Muscle of back (tissue), 3 donors: ENCODE measurements at regions not wholly inside any gene's neighbourhood (a gene's known extent, or its start where the extent isn't known, plus 50 kb on each side); places are given as distances from the start of the nearest gene placed in this dataset.
"Not testable (repeated sequence)": the region's sequence is repeated elsewhere in the genome, so short reads cannot be mapped to it uniquely, and the experiment has no call there.

Experiments used
- DNase-seq, 3 donors: peaks; one replicate each; pipeline versions ENCODE4 v3.0.0 to v3.0.0-alpha.2; 2013

DNA sequence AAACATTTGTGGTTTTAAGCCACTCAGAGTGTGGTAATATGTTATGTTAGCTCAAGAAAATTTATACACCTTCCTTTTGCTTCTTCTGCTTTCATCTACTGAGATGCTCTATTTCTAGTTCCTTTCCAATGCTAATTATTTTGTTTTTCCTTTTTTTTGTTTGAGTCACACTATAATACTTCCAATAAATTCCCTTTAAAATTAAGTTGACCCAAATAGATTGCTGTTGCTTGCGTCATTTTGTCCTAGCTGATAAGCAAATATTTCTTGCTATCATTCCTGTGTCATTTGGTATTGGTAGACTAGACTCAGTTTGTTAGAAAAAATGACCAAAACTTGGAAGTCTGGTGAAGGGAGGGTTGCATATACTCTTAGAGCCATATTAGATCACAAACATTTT, 437.0 kb upstream of the CNTN6 start:
- no peak for DNase-seq

DNA sequence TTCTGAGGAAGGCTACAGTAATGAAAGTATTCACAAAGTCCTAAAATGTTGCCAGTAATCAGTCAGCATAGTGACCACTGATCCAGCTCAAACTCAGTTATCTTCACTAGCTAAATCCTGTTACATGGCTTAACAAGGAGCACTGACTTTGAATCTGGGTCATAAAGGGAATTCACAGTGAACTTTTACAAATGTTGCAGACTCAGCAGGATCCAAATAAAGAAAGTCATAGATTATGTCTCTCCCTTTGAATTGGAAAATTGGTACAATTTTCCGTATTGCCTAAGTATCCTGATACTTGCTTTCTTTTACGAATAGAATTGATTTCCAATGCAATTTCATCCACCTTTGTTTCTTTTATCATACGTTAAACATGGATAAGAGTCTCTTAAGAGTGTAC, 431.5 kb upstream of the CNTN6 start:
- no peak for DNase-seq

DNA sequence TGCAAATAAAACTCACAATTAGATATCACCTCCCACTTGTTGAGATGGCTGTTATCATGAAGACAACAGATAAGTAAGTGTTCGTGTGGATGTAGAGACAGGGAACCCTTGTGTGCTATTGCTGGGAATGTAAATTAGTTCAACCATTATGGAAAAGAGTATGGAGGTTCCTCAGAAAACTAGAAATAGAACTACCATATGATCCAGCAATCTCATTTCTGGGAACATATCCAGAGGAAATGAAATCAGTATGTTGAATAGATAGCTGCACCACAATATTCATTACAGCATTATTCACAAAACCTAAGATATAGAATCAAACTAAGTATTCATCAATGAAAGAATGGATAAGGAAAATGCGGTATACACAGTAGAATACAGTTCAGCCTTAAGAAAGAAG, 418.7 kb upstream of the CNTN6 start:
- DNase-seq, result peak in 1 of 3 donors; percentile 18

DNA sequence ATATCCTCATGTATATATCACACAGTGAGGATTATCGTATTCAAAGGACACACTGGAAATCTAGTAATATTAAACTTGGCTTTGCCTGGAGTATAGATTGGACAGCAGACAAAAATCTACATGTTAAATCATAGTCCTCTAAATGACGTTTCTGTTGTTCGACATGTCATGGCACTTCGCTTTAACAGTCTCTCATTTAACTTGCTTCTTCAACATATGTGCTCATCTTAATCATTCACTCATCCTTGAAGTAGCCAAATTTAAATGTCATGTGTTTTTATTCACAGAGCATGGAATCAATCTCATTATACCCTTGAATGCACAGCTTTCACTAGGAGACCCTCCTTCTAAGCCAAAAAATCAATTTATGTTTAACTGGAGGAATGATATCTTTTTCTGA, 417.0 kb upstream of the CNTN6 start:
- no peak for DNase-seq

DNA sequence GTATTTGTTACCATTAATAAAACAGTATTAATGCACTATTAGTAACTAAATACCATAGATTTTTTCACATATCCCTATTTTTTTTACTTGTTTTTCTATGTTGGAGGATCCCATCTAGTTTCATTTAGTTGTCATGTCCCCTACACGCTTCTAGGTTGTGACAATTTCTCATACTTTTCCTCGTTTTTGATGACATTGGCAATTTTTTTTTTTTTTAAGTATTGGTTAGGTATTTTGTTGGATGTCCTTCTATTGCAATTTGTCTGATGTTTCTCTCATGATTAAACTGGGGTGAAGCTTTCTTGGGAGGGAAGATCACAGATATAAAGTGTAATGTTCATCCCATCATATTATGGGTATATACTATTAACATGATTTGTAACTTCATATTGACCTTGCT, 409.1 kb upstream of the CNTN6 start:
- DNase-seq, result no peak

DNA sequence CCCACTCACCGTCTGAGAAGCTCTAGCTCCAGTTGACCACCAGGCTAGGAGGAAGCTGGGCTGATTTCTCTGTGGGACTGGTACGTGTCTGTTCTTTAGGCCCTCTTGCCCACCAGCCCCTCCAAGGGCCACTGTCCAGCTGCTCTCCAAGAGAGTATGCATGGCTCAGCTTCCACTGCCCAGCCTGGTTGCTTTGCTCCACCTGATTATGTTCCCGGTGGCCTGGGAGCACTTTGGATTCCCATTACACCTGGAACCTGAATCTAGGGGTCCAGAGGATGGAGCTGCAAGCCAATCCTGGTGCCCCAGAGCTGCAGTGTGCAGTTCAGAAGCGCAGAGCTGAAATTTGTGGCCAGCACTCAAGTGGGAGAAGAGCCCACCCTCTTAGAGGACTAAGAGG, 402.1 kb upstream of the CNTN6 start:
- no peak for DNase-seq

DNA sequence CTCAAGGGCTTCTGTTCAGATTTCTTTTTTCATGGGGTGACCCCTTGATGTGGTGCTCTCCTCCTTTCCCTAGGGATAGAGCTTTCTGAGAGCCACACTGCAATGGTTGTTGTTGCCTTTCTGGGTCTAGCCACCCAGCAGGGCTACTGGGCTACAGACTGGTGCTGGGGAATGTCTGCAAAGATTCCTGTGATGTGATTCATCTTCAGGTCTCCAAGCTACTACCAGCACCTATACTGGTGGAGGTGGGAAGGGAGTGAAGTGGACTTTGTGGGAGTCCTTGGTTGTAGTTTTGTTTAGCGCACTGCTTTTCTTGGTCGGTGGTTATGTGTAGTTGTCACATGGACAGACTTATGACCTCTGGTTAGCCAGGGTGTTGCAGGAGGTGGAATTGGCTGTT, 392.3 kb upstream of the CNTN6 start:
- DNase-seq, result no peak

DNA sequence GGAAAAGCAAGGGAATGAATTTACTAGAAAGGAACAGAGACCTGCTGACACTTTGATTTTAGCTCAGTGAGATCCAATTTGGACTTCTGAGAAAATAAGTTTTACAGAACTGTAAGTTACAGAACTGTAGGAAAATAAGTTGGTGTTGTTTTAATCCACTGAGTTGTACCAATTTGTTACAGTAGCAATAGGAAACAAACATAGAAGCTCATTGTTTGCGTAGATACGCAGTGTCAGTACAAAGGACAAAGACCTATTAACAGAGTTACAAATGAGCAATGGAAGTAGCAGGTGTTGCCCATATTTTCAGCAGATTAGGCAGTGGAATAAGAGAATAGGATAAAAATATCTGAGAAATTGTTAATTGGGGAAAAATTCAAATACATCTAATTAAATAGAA, 385.8 kb upstream of the CNTN6 start:
- DNase-seq, result no peak

DNA sequence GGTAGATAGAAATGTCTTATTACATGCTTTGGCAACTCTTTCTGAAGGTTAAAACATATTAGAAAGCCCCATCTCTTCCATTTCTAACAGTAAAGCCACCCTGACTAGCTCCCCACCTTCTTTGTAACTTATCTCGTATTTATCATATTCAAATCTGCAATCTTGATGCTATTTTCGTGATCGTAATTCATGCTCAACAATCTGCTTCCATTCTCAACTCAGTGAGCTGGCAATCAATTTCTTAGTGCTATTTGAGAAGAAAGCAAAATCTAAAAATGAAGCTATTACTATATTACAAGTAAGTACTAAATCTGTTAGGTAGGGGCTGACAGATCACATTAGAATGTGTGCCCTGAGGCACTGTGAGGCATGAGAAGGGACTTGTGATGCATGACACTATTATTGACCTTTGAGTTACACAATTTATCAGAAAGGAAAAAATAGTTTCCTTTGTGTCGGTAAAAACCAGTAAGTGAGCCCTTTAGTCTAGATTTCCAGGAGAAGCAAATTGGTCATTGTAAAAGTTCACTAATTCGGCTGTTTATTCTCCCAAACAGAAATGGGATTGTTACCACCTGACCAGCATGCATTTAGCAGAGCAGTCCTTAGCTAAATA, 379.7 kb upstream of the CNTN6 start:
- DNase-seq, result no peak

DNA sequence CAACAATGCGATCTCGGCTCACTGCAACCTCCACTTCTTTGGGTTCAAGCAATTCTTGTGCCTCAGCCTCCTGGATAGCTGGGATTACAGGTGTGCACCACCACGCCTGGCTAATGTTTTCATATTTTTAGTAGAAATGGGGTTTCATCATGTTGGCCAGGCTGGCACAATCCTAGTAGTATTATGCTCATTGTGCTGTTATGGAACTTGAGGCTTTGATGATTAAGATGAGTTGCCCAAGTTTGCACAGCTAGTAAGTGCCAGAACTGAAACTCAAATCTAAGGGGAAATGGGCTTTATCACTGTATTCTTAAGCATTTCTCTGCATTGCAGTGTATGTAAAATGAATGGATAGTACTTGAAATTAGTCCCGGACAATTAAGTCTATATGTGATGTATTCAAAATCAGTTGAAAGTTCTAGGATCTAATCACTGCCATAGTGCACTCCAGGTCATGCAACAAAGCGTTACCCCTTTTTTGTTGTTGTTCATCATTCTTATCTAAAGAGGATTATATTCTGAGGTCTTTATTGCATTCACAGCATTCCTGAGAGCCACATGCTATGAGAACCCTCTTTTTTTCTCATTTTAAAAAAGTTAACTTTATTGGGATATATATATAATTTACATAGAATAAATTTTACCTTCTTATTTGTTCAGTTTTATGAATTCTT, 378.7 kb upstream of the CNTN6 start:
- DNase-seq, result no peak

DNA sequence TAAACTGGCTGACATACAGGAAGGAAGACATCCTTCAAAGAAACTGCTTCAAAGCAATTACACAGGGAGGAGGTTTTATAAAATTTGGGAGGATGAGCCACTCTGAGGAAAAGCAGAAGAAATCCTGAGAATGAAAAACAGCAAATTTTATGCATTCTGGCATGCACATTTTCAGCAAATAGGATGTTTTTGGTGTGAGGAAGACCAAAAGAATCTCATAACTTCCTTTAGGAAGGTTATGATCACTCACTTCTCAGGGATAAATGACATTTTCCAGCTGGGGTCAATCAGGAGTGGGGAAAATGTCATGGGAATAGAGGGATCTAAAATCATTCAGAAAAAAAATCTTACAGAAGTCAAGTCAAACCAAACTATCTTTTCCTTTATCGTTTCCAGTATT, 371.7 kb upstream of the CNTN6 start:
- DNase-seq, result no peak

DNA sequence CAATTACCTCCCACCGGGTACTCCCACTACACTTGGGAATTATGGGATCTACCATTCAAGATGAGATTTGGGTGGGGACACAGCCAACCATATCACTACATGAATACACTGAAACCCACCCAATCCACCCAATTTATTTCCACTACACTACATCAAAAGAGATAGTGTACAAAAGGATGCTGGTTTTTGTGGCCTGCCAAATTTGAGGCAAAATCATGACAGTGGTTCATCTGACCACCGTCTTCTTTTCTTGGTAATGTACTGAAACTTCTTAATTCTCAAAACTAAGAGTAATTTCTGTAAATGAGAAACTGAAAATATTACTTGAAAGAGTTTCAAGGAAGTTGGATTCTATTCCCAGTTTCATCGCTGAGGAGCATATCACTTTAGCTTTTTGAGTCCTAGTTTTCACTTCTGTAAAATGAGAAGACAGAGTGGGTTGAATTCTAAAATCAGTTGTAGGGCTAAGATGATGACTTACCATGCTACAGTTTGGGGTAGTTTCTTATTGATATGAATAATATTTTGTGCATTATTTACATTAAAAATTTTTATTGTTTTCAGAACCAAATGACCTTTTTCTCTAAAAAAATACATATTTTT, 360.4 kb upstream of the CNTN6 start:
- DNase-seq, result no peak

DNA sequence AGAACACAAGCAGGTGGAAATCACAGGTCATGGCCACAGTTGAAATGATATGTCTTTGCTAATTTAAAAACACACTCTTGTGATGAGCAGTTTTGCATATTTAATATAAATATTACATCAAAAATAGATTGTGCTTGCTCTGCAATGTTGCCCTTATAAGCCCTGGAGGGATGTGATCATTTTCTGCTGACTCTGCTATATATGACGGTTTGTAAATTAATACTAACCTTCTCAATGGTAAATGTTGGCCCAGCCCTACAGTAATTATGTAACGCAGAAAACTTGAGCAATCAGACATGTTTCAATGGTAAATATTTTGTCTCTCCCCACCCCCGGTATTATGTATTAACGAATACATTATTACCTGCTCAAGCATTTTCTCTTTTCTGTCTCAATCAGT, 359.5 kb upstream of the CNTN6 start:
- DNase-seq, result no peak

DNA sequence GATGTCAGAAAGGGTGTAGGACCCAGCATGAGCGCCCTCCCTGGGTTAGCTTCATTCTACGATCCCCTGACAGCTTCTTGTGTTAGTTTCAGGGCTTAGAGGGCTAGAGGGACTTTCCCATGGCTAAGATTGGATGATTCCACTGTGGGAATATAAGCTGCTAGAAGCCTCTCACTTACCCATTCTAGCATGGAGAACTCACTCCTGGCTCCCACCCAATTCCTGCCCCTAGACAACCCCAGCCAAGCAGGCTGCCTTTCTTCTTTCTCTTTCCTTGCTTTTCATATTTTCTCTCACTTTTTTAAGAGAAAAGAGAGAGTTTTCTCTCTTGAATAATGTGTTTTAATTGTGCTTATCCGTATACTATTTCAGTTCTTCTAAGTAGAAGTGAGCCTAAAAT, 335.1 kb upstream of the CNTN6 start:
- DNase-seq, result no peak

DNA sequence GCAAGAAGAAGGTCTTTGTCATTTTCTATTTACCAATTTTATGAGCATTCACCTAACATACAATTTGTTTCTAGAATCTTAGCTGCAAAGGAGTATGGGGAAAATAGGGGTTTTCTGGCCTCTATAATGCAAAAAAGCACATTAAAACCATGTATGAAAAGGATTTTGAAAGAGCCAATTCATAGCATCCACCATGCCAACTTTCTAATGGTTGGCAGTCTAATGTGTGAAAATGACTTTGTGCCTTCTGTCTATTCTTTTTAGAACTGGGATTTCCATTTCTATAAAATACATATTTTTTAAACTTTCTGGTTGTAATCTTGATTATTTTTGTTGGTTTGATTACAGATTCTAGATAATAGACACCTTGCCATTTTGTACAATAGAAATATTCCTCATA, 333.7 kb upstream of the CNTN6 start:
- DNase-seq, result no peak

DNA sequence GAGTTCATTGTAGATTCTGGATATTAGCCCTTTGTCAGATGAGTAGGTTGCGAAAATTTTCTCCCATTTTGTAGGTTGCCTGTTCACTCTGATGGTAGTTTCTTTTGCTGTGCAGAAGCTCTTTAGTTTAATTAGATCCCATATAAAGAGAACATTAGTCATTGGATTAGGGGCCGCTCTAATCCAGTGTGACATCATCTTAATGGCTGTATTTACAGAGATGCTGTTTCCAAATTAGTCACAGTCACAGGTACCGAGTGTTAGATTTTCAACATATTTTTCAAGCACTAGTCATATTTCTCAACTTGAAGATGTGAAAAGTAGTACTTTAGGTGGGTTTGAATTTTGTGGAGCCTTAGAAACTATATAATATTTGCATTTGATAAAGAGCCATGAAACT, 319.4 kb upstream of the CNTN6 start:
- DNase-seq, result not testable (repeated sequence)

DNA sequence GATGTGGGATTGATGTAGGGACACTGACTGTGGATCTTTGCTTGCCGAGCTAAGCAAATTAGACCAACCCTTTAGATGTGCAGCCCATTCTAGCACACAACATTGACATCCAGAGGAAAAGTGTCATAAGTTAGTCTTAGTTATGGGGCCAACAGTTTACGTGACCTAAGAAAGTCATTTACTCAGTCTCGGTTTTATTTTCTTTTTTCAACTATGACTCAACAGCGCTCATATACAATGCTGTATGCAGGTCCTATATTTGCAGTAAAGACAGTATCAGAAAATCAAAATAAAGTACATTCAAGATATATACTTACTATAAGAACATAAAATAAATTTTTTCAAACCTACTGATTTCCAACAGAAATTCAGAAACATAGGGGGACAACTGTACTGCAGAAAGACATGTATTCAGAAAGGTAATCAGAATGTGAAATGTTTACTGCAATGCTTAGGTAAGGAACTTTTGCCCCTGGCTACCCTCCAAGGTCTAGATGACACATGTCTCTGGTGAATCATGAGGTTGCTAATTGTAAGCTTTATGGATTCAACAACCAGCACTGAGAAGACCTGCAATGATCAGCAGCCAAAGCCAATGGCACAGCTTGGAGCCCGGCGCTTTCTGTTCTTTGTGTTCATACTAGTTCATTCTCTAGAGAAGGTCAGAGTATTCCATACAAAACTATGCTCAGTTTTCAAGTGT, 317.5 kb upstream of the CNTN6 start:
- DNase-seq, result no peak

DNA sequence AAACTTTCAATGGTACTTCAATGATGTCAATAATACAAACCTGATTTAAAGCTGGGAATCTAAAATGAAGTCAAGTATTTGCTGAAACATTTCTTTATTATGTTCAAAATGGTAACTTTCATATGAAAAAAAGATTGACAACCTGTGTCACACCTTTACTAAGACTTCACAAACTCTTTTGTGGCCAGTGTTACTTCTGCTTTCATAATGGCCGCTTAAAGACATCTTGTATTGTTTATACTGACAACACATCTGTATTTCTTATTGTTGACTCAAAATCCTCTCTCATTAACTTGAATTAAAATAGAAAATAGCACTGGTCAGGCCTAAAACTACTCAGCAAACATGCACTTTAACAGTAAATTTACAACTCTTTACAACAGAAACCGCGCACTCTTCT, 312.3 kb upstream of the CNTN6 start:
- DNase-seq, result no peak

DNA sequence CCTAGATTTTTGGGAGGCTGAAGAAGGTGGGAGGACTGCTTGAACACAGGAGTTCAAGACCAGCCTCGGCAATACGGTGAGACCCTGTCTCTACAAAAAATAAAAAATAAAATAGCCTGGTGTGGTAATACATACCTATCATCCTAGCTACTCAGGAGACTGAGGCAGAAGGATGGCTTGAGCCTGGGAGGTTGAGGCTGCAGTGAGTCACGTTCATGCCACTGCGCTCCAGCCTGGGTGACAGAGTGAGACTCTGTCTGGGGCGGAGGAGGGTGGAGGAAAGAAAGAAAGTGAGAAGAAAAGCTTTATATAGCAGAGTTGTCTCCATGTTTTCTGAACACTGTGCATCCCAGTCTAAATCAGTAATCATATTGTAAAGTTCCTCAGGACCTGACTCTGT, 301.4 kb upstream of the CNTN6 start:
- no peak for DNase-seq

DNA sequence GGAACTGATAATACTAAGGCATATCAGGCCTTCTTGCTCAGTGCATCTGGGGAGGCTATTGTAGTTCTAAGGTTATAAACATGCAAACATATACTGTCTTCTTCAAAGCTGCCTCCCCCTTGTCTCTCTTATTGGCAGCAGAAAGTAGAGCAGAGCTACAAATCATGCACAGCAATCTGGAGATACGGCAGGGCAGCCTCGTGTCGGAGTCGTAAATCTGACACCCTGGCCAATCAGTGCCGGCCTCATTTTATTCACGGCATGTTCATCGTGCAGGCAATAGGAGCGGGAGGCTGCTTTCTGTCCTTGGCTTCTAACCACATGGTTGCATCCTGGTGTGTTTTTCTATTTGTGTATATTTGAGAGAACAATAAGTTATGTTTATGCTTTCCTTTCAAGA, 300.2 kb upstream of the CNTN6 start:
- DNase-seq, result peak in 1 of 3 donors; percentile 1

DNA sequence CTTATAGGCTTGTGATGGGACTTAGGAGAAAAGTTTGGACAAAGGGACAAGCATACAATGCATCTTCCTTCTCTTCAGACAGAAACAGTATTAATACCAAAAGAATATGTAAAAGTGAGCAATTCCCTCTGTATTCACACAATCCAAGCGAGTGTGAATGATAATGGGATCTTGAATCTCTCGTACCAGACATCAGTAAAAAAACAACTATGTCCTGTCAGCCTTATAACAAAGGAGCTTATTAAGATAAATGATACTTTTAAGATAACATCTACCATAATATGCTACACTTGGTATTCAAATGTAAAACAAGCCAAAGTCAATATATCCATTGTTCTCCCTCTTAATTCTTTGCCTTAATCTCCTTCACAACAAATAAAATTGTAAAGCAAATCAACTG, 288.6 kb upstream of the CNTN6 start:
- no peak for DNase-seq

DNA sequence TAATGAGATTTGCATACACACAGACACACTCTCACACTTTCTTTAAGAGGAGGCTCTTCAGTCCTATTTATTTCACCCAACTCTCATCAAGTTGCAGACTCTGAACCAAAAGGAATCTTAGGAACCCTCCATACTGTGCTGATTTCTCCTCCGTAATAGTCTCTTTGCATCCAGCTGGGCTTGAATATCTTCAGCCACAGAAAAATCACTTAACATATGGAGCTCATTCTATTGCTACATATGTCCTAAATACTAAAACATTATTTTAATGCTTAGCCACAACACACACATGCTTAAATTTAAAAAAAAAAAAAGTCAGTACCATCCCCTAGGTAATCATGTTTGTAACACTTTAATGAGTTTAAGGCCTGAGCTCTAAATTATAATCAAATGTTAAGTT, 287.5 kb upstream of the CNTN6 start:
- DNase-seq, result no peak

DNA sequence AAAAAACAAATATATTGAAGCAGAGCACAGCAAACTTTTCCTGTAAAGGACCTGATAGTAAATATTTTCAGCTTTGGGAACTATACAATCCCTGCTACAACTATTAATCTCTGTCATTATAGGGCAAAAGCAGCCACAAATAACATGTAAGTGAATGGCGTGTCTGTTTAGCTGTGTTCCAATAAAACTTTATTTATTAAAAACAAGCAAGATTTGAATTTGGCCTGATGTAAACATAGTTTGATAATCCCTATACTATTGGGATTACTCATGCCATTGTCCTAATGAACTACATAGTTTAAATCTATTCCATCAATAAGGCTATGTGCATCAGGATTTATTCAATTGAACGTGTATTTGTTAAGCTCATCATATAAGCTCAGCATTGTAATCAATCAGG, 286.8 kb upstream of the CNTN6 start:
- no peak for DNase-seq
